ENCODE measurements at regions not wholly inside any gene's neighbourhood (a gene's known extent, or its start where the extent isn't known, plus 50 kb on each side); places are given as distances from the start of the nearest gene placed in this dataset.
A peak's percentile ranks its signal among the peaks of the same experiment; 100 is the strongest.
"Not testable (repeated sequence)": the region's sequence is repeated elsewhere in the genome, so short reads cannot be mapped to it uniquely, and the experiment has no call there.

GRCh38 chr2:117621326-117621725 is 193.2 kb upstream of the DDX18 start (continued):
- no peak for TF ChIP-seq REST (IDR thresholded peaks at IDR 0.05; ENCODE audit: unreplicated experiment)
- no peak for TF ChIP-seq NANOG (IDR thresholded peaks at IDR 0.05; ENCODE audit: borderline replicate concordance)
- TF ChIP-seq ZNF331 (CRISPR knock-in tag; IDR thresholded peaks at IDR 0.05; ENCODE audit: low read depth): no peak
- TF ChIP-seq ZNF114 (CRISPR knock-in tag; IDR thresholded peaks at IDR 0.05): no peak
- TF ChIP-seq POLR2AphosphoS5 (IDR thresholded peaks at IDR 0.05; ENCODE audit: low read depth): no peak
- TF ChIP-seq CREB1 (CRISPR knock-in tag; IDR thresholded peaks at IDR 0.05; ENCODE audit: low read depth): no peak
- no peak for TF ChIP-seq JUNB (IDR thresholded peaks at IDR 0.05; ENCODE audit: unreplicated experiment)
- TF ChIP-seq EZH2phosphoT487 (IDR thresholded peaks at IDR 0.05; ENCODE audit: unreplicated experiment): no peak

GRCh38 chr2:117623175-117623574 is 191.3 kb upstream of the DDX18 start:
- H3K27ac ChIP-seq (ENCODE audit: low read depth); H3K4me1 ChIP-seq (ENCODE audit: insufficient read depth); H4K20me1 ChIP-seq (replicated peaks; ENCODE audit: insufficient read depth); H3K79me2 ChIP-seq (replicated peaks; ENCODE audit: insufficient read depth); H3K27me3 Mint-ChIP-seq (ENCODE audit: insufficient read depth, low read depth, poor library complexity); ATAC-seq; H3K27me3 ChIP-seq (ENCODE audit: insufficient read depth); H2AFZ ChIP-seq; H3K9me2 ChIP-seq (ENCODE audit: insufficient read depth); H3F3A ChIP-seq (replicated peaks; ENCODE audit: low read depth); H3K36me3 Mint-ChIP-seq (ENCODE audit: low read depth); H3K36me3 ChIP-seq (ENCODE audit: insufficient read depth): not testable (repeated sequence)
- Mint-ChIP-seq H3K9me3 (peaks cover 15% of the 10 kb centered on the region; the same call in 2 of the 3 replicates), H3K27ac (peak overlapping the region; percentile 65; the same call in 1 of the 2 replicates), H3K4me1 (peaks cover 19% of the 10 kb centered on the region; the same call in 2 of the 3 replicates), H3K4me3 (peak overlapping the region; percentile 70)
- H3K4me3 ChIP-seq: peak overlapping the region; percentile 35
- H3K4me2 ChIP-seq: peak overlapping the region; percentile 32
- DNase-seq (ENCODE audit: low spot score): peak; percentile 14

- no peak for ATAC-seq
- DNase-seq (ENCODE audit: low spot score): no peak
- Histone ChIP-seq H2AFZ (no peak overlapping the region), H3K79me2 (replicated peaks; ENCODE audit: insufficient read depth) (no peaks in the 10 kb centered on the region), H4K20me1 (replicated peaks; ENCODE audit: insufficient read depth) (no peaks in the 10 kb centered on the region), H3K36me3 (ENCODE audit: insufficient read depth) (no peaks in the 10 kb centered on the region), H3K27me3 (ENCODE audit: insufficient read depth) (no peaks in the 10 kb centered on the region), H3F3A (replicated peaks; ENCODE audit: low read depth) (no peaks in the 10 kb centered on the region), H3K9me2 (ENCODE audit: insufficient read depth) (no peaks in the 10 kb centered on the region), H3K4me3 (no peak overlapping the region), H3K27ac (ENCODE audit: low read depth) (no peak overlapping the region), H3K4me1 (ENCODE audit: insufficient read depth) (no peaks in the 10 kb centered on the region), H3K4me2 (no peak overlapping the region)
- H3K4me1 Mint-ChIP-seq: no peaks in the 10 kb centered on the region
- H3K27ac Mint-ChIP-seq: no peak overlapping the region
- no peak overlapping the region for H3K4me3 Mint-ChIP-seq
- peaks cover 6% of the 10 kb centered on the region for H3K27me3 Mint-ChIP-seq (ENCODE audit: insufficient read depth, low read depth, poor library complexity)
- no peaks in the 10 kb centered on the region for H3K36me3 Mint-ChIP-seq (ENCODE audit: low read depth)
- peaks cover 3% of the 10 kb centered on the region for H3K9me3 Mint-ChIP-seq
- TF ChIP-seq EZH2 (IDR thresholded peaks at IDR 0.05; ENCODE audit: low read depth, unreplicated experiment): no peak
- no peak for TF ChIP-seq ZNF331 (CRISPR knock-in tag; IDR thresholded peaks at IDR 0.05; ENCODE audit: low read depth)
- no peak for TF ChIP-seq ZNF114 (CRISPR knock-in tag; IDR thresholded peaks at IDR 0.05)
- no peak for TF ChIP-seq CREB1 (CRISPR knock-in tag; IDR thresholded peaks at IDR 0.05; ENCODE audit: low read depth)
- TF ChIP-seq REST (IDR thresholded peaks at IDR 0.05; ENCODE audit: unreplicated experiment): no peak
- TF ChIP-seq EZH2phosphoT487 (IDR thresholded peaks at IDR 0.05; ENCODE audit: unreplicated experiment): no peak
- no peak for TF ChIP-seq NANOG (IDR thresholded peaks at IDR 0.05; ENCODE audit: borderline replicate concordance)
- TF ChIP-seq JUNB (IDR thresholded peaks at IDR 0.05; ENCODE audit: unreplicated experiment): no peak
- no peak for TF ChIP-seq ETS1 (IDR thresholded peaks at IDR 0.05)
- TF ChIP-seq CTCF (conservative IDR thresholded peaks at IDR 0.05; ENCODE audit: low read depth in 2 of 2): no peak
Measured at GRCh38 chr2:117631152-117631945, 183.1 kb upstream of the DDX18 start.
